ENCODE measurements at regions not wholly inside any gene's neighbourhood (a gene's known extent, or its start where the extent isn't known, plus 50 kb on each side); places are given as distances from the start of the nearest gene placed in this dataset.
"Not testable (repeated sequence)": the region's sequence is repeated elsewhere in the genome, so short reads cannot be mapped to it uniquely, and the experiment has no call there.

DNA sequence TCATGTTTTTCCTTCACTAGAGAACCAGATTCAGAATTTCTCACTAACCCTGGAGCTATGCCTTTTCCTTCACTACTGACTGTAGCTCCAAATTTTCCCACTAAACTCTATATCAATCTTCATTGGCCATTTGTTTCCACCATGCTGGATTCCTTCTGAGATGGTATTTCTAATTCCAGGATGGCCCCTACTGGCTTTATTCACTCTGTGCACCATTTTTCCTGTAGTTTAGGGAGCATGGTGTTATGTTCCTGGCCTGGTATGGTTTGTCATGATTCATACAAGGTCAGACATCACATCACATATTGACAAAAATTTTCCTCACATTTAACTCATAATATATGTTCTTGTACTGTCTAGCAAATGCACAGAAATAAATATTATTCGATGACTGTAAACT, 229.2 kb upstream of the TFPI start:
- no peak for DNase-seq (ENCODE audit: low spot score)

DNA sequence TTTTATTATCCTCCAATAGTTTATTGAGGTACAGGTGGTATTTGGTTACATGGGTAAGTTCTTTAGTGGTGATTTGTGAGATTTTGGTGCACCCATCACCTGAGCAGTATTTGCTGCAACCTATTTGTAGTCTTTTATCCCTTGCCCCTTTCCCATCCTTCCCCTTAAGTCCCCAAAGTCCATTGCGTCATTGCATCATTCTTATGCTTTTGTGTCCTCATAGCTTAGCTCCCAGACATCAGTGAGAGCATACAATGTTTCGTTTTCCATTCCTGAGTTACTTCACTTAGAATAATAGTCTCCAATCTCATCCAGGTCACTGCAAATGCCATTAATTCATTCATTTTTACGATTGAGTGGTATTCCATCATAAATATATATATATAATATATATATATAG, 229.9 kb upstream of the TFPI start:
- not testable (repeated sequence) for DNase-seq (ENCODE audit: low spot score)

DNA sequence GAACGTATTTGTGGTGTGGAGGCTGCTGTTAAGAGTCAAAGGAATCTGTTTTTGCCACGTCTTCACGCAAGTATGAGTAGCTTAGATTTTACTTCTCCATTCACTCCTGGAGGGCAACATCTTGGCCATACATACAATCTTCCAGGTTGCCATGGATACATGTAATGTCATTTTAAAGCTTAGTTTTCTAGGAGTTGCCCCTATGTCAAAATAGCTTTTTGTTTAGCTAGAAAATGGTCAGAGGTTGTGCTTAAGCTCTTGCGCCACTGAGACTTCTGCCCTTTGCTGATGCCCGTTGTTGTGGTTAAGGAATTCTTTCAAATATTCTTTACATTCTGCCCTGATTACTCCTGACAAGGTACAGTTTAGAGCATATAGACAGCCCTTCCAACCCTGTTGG, 245.4 kb upstream of the TFPI start:
- no peak for DNase-seq (ENCODE audit: low spot score)

DNA sequence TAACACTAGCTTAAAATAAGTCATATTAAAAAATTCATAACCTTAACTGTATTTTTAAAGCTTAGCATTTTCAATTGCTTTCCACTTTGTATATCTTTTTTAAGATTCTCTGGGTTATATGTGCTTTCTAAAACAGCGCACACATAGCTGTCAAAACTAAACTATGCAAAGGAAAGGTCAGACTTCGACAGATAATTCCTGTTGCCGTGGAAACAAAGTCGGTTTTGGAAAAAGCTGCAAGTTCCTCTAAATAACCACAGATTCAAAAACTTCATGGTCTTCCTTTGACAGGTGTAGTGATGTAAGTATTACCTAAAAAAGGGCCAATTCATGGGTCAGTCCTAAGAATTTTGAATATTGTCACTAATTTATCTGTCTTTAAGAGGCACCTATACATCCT, 249.6 kb upstream of the TFPI start:
- DNase-seq (ENCODE audit: low spot score), result no peak

DNA sequence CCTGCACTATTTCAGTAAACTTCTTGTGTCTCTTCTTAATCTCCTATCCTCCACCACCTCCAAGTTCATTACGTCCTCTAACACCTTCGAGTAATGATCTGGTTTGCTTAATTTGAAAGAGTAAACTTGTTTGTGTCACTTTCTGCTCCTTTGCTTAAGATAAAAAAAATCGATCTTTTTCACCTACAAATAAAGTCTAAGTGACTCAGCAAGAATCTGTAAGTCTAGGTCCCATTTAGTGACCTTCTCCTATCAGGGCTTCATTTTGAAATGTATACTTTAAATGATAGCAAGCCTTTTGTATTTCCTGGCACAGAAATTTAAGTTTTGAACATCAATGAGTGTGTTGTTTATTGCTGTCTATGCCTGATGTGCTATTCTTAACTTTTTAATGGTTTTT, 260.9 kb upstream of the TFPI start:
- no peak for DNase-seq (ENCODE audit: low spot score)

DNA sequence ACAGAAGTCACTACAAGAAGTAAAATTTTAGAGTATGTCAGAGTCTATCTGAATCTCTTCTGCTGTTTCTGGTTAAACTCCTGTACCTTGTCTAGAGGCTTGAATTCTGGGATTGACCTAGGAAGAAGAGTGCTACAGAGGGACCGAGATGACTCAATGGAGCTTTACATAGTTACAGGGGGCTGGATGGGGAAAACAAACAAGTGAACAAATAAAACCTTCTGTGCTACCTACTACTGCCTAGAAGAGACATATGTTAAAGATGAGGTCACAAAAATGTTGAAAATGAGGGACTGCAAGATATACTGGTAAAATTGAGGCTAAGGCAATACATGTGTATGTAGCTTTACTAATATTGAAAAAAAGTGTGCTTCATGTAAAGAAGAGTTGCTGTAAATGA, 265.4 kb upstream of the TFPI start:
- no peak for DNase-seq (ENCODE audit: low spot score)

DNA sequence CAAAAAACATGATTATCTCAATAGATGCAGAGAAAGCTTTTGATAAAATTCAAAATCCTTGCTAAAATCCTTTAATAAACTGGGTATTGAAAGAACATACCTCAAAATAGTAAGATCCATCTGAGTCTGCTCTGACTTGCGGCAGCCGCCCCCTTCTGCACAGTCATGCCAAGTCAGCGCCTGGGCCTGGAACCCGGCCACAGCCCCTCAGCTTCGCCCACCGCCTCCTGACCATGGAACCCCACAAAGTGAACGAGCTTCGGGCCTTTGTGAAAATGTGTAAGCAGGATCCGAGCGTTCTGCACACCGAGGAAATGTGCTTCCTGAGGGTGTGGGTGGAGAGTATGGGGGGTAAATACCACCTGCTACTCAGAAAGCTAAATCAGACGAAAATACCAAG, 270.9 kb upstream of the TFPI start:
- DNase-seq (ENCODE audit: low spot score), result no peak

DNA sequence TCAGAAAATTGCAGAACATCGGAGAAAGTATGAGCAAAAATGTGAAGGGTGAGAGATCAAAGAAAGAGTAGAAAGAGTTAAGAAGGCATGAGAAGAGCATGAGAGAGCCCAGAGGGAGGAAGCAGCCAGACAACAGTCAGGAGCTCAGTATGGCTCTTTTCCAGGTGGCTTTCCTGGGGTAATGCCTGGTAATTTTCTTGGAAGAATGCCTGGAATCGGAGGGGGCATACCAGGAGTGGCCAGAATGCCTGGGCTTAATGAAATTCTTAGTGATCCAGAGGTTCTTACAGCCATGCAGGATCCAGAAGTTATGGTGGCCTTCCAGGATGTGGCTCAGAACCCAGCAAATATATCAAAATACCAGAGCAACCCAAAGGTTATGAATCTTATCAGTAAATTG, 271.8 kb upstream of the TFPI start:
- DNase-seq (ENCODE audit: low spot score), result no peak

DNA sequence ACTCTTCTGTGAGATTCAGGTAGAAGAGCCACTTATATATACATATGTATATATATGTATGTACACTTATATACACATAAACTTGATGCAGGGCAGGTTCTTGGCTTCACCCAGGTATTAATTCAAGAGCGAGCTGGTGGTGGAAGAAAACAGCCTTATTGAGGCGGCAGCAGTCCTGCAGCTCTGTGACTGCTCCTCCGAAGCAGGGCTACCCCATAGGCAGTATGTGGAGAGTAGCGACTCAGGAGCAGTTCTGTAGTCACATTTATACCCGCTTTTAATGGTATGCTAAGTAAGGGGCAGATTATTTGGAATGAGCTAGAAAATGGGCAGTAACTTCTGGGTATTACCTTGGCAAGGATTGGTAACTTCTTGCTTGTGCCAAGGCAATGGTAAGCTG, 280.6 kb upstream of the TFPI start:
- DNase-seq (ENCODE audit: low spot score), result no peak

DNA sequence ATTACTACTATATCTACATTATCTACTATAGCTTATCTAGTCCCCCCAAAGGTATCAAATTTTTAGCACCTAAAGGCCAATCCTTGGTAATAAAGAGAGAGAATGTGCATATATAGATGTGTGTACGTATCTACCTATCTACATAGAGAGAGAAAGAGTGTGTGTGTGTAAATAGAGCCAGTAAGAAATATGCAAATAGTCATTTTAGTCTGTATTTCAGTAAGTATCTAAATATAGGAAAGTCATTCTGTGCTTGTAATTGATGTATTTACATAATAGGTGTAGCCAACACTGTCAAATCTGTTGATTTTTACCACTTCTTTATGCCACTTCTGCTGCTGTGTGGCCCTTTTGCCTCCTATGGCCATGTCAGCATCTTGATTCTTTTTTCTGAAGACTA, 284.5 kb upstream of the TFPI start:
- no peak for DNase-seq (ENCODE audit: low spot score)

DNA sequence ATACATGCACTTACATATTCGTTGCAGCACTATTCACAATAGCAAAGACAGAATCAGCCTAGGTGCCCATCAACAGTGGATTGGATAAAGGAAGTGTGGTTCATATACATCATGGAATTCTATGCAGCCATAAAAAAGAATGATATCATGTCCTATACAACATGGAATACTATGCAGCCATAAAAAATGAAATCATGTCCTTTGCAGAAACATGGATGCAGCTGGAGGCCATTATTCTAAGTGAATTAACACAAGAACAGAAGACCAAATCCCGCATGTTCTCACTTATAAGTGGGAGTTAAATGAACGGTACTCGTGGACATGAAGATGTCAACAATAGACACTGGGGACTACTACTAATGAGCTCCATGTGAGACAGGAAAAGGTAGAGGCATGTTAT, 288.1 kb upstream of the TFPI start:
- no peak for DNase-seq (ENCODE audit: low spot score)

DNA sequence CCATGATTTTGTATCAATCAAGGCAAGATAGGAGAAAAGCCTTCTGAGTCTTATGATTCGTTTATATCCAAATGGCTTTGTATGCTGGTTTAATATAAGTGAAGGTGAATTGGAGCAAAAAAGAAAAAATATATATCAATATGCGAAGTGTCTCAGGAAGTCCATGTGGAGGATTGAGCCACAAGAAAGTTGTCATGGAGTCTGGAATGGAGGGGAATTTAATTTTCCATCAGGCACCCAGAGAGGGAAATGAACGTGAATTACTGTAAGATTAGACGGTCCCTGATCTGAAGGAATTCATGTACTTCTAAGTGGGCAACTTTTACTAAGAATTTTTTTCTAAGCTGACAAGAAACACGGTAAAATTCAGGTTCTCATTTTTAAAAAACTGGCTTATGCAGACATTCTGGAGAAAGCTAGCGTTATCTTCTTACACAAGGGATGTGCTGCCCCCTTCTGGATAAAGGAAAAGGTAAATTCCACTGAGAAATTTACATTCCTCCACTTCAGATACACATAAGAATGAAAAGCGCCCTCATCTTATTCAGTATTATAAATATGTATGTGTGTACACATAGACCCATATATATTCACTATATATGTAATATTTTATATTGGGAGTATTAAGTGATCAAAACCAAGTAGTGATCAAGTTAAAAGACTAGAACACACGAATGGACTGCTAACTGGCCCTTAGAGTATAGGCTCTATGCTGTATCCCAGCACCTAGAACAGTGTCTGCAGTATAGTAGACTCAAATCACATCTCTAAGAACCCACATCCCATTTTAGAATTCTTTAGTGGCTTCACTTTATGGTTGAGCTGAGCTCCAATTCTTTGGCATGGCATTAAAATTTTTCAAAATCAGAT, 289.0 kb upstream of the TFPI start:
- DNase-seq (ENCODE audit: low spot score), result peak; percentile 17

DNA sequence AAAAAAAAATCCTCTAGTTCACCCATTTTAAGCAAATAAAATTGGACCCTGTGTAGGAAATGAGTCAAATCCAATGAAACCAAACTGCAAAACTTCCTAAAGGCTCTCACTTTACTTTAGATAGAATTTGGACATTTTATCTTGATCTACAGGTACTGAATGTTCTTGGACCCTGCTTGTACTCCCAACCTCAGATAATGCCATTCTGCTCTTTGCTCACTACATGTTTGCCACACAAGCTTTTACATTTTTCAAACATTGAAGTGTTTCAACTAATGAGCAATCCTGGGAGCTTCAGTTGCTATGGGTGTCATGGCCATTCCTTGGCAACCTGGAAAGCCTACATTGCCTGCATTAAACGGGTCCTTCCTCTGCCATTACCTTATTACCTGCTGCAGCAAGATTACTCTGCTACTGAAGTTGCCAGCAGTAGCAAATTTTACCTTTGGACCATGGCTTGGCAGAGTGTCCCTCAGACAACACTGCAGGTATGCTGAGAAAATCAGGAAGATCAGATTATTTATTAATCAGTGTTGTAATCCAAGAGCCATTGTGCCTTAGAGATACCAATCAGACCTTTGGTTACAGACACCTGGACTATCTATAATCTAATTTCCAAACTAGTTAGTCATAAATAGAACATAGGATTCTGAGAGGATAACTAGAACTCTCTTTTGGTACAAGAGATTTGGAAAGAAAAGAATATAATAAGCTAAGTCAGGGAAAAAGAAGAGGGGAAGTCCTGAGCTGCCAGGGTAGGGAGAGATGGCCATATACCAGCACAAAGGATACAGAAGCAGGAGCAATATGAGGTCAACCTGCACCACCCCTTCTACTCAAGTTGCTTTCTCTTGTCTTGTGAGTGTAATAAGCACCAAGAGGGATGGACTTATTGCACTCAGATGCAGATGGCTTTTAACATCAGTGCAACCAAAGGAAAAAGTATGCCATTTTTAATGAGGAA, 293.3 kb upstream of the TFPI start:
- no peak for DNase-seq (ENCODE audit: low spot score)

DNA sequence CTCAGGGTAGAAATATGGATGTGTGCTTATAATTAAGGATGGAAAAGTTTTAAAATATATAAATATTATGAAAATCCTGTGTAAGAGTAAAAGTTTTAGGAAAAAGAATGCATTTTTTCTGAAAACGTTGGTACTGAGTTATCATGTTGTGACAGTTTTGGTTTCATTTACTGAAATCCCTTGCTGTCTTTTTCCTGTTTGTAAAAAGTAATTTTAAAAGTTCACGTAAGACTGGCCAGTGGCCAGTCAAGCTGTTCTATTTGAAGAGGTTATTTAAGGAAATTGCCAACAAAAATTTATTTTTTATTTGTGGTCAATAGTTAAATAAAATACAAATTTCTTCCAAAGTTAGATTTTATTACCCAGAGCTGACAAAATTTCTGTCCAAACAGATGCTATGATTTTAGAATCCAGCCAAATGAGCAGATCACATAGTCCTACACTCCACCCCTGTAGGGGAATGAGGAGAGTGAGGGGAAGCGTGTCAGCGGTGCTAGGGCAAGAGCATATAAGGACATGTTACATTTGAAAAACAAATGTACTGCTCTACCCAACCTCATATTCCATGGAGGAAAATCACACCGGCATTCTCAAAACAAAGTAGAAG, 297.8 kb upstream of the TFPI start:
- DNase-seq (ENCODE audit: low spot score), result no peak

DNA sequence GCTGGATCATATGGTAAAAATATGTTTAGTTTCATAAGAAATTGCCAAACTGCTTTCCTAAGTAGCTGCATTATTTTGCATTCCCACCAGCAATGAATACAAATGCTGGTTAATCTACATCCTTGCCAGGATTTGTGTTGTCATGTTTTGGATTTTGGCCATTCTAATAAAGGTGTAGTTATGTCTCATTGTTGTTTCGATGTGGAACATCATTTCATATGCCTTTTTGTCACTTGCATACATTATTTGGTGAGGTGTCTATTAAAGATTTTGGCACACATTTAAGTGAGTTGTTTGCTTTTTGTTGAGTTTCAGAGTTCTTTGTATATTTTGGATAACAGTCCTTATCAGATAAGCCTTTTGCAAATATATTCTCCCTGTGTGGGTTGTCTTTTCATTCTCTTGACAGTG, 299.2 kb upstream of the TFPI start:
- DNase-seq (ENCODE audit: low spot score), result no peak

DNA sequence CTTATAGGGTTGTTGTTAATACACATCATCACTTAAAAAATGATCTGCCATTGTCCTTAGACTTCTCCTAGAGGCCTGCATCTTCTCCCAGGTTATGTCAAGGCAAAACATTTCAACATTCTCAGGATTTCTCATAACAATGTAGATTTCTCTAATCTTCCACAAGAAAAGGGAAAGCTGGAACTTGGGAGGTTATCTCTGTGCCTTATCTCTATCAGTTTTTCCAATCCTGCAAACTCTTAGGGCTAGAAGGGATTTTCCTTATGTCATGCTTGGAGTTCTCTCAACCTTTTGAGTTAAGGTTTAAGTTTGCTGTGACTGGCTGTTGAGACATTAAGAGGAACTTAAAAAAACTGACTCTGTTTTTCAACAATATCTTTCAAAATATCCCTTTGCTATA, 300.6 kb upstream of the TFPI start:
- no peak for DNase-seq (ENCODE audit: low spot score)

DNA sequence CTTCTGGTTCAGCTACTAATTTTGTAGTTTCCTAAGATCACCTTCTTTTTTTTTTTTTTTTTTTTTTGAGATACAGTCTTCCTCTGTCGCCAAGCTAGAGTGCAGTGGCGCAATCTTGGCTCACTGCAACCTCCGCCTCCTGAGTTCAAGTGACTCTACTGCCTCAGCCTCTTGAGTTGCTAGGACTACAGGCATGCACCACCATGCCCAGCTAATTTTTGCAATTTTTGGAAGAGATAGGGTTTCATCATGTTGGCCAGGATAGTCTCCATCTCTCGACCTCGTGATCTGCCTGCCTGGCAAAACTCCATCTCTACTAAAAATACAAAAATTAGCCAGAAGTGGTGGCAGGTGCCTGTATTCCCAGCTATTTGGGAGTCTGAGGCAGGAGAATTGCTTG, 301.5 kb upstream of the TFPI start:
- no peak for DNase-seq (ENCODE audit: low spot score)

DNA sequence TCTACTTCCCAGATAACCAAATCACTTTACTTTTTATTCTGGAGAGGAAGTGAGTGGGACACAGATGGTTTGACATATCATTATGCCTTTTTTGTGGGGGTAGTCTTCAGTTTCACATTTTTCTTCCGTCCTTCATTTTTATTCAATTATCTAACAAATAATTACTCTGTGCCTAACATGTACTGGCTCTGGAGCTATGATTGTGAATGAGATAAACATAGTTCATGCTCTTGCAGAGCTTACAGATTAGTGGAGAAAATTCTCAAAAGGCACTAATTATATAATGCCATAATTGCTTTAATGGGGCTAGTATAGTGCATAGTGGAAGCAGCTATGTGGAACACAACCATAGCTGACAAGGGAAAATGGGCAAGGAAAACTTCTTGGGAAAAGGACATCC, 303.6 kb upstream of the TFPI start:
- no peak for DNase-seq (ENCODE audit: low spot score)

DNA sequence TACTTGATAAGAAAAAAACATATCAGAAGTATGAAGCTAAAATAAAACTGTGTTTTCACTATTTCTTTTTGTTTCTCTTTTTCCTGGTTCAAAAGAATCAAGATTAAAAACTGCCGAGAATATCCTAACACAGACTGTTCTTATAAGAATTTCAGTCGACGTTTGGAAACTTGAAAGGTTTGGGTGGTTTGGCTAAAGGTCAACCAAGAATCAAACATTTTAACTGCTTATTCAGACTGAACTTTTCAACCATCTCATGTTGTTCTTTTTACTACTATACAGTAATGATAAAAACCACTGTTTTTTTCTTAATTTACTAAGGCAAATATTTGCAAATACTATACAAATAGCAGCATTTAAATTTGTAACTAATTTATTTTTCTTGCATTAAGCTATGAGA, 308.5 kb upstream of the TFPI start:
- no peak for DNase-seq (ENCODE audit: low spot score)

DNA sequence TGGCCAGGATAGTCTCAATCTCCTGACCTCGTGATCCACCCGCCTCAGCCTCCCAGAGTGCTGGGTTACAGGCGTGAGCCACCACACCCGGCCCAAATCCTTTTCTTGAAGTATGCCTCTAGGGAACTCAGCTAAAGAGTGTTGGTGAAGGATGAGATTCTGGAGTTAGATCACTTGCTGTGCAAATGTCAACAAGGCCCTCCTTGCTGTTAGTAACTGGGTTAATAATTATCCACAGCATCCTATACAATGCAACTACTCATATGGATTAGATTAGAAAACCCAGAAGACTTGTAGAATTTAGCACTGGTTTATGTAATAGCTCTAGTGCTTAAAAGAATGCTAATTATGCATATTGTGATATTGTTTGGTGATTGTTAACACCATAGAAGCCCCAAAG, 310.8 kb upstream of the TFPI start:
- DNase-seq (ENCODE audit: low spot score), result peak; percentile 26

DNA sequence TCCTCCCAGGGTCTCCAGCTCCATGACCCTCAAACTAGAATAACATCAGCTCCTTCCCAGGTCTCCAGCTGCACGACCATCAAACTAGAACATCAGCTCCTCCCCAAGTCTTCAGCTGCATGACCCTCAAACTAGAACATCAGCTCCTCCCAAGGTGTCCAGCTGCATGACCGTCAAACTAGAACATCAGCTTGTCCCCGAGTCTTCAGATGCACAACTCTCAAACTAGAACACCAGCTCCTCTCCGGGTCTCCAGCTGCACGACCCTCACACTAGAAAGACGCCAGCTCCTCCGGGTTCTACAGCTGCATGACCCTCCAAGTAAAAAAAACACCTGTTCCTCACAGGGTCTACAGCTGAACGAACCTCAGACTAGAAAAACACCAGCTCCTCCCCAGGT, 312.9 kb upstream of the TFPI start:
- no peak for DNase-seq (ENCODE audit: low spot score)

DNA sequence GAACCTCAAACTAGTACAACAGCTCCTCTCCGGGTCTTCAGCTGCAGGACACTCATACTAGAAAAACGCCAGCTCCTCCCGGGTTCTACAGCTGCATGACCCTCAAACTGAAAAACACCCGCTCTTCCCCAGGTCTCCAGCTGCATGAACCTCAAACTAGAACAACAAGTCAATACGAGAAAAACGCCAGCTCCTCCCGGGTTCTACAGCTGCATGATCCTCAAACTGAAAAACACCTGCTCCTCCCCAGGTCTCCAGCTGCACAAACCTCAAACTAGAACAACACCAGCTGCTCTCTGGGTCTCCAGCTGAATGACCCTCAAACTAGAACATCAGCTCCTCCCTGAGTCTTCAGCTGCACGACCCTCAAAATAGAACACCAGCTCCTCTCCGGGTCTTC, 315.0 kb upstream of the TFPI start:
- no peak for DNase-seq (ENCODE audit: low spot score)

DNA sequence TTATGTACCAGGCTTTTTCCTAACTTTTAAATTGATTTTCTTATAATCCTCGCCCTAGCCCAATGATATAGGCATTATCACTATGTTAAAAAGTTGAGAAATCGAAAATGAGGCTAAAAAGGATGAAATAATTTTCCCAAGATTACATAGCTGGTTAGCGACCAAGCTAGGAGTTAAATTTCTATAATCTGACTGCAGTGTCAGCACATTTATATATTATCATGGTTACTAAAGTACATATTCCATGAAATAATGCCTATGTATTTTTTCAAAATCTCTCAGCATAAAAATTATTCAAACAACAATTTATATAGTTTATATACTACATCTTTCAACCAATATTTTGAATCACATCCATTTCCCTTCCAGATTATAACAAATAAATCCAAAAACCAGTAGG, 317.3 kb upstream of the TFPI start:
- no peak for DNase-seq (ENCODE audit: low spot score)

All from HuH-7 (cell line).